ENCODE measurements at regions not wholly inside any gene's neighbourhood (a gene's known extent, or its start where the extent isn't known, plus 50 kb on each side); places are given as distances from the start of the nearest gene placed in this dataset.

DNA sequence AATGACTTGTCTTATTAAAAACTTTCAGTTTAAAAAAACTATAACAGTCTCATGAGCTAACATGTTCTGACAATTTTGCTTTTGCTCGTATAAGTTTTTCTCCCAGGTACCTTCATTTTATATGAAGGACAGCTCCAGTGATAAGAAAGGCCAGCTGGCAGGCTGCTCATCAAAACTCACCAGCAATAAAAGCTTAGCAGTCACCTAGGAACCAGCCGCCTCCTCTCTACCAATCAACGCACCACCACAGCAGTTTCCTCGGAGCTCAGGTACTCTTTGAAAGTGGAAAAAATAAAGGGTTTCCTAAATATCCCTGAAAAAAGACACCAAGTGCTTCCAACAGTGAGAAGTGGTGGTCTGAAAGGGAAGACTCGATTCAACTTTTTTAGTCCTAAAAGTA, 100.9 kb upstream of the CCDC150 start:
- DNase-seq: no peak

- DNase-seq: no peak
Measured at GRCh38 chr2:196544906-196545433, 94.5 kb upstream of the CCDC150 start.

- no peak for DNase-seq
Measured at GRCh38 chr2:196546151-196546919, 93.2 kb upstream of the CCDC150 start.

DNA sequence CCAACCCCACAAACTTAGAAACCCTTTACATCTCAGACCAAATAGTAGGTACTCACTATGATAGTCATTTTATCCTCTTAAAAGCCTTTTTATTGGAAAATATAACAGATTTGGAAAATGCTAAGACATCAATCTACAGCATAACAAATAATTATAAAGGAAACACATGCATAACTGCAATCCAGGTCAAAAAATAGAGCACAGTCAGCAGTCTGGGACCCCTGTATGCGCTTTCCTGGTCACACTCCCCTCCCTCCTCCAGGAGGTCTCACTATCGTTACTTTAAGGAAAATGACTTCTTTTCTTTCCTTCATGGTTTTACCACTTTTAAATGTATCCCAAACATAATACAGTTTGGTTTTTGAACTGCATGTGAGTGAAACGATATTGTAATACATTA, 90.5 kb upstream of the CCDC150 start:
- no peak for DNase-seq

DNA sequence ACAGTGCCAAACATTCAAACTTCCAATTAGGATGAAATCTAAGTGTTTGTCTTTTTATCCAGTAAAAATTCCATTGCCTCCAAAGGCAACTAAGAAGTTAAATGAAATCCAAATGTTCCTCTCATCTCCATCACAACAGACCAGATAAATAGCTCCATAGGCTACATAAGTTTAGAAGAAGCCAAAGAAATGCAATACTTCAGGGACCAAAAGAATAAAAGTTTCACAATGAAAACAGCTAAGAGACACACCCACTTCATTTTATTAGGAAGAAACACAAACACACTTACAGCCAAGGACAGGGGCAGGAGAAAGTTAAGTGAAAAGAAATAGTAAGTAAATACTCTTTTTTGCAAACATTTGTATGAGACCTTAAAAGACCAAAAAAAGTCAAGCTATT, 88.5 kb upstream of the CCDC150 start:
- no peak for DNase-seq

DNA sequence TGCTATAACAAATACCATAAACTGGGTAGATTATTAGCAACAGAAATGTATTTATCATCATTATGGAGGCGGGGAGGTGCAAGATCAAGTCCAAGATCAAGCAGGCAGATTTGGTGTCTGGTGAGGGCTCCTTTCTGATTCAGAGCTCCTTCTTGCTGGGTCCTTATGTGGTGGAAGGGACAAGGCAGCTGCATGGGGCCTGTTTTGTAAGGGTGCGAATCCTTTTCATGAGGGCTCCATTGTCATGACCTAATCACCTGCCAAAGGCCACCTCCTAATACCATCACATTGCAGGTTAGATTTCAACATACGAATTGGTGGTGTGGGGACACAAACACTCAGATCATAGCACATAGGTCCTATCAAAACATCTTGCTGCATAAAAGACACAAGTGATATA, 84.4 kb upstream of the CCDC150 start:
- no peak for DNase-seq

GRCh38 chr2:196555726-196556125, 83.8 kb upstream of the CCDC150 start:
- DNase-seq: no peak

DNA sequence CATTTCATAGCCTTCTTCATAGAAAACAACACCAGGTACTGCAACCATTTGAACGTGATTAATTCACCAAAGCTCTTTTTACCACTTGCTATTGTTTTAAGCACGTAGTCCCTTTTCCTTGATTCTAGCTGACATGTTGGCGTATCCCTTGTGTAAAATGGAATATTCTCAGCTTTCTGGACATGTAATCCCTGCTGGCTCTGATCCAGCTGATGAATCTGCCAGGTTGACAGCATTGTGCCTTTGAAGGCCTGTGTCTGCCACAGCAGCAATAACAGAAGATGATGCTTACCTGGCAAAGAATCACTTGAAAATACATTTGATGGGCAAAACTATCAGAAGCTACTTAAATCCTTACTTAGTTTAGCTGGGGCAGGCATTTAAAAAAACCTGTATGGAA, 81.0 kb upstream of the CCDC150 start:
- no peak for DNase-seq

GRCh38 chr2:196563876-196564275, 75.6 kb upstream of the CCDC150 start:
- no peak for DNase-seq

DNA sequence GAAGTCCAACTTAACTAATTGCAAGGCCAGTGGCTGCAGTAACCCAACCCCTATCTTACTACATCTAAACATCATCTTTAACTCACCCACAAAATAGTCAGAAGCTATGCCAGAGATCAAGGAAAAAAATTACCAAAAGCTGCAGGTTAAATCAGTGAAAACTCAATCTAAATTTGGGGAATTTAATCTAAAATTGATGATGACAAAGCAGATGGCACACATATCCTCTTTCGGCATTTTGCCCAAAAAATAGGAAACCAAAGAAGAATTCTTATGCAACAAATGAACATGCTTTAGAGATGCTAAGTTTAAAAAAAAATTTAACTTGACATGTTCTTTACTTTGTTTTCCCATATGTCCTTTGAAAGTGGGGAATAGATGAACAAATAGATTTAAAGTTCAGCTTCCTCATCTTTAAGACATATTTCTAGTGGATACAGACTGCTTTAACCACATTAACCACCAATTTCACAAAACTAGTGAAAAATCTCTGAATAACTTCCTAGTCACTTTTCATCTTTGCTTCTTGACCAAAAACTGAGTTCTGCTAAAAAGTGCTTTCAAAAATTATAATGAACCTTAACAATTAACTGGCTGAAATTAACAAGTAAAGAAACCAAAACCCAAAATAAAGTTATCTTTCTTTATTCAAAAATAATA, 74.3 kb upstream of the CCDC150 start:
- DNase-seq: no peak

GRCh38 chr2:196565982-196566381, 73.5 kb upstream of the CCDC150 start:
- DNase-seq: no peak

- peak; percentile 22 for DNase-seq
Measured at GRCh38 chr2:196566961-196567666, 72.4 kb upstream of the CCDC150 start.

- DNase-seq: no peak
Measured at GRCh38 chr2:196568506-196568905, 71.0 kb upstream of the CCDC150 start.

DNA sequence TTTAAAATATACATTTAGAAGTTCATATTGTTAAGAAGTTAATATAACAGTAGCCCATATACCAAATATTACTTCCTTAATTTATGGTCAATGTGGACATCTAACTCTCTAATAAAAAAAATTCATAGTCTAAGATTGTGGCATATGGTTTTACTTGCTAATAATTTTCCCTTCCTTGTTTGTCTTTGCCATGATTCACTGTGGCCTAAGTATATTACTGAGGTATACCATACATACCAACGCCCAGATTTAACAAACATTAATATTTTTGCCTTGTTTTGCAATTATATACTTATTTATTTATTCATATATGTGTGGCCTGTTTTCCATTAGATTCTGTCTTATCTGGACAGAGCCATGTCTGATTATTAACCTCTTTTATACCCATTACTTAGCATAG, 54.6 kb upstream of the CCDC150 start:
- no peak for DNase-seq

DNA sequence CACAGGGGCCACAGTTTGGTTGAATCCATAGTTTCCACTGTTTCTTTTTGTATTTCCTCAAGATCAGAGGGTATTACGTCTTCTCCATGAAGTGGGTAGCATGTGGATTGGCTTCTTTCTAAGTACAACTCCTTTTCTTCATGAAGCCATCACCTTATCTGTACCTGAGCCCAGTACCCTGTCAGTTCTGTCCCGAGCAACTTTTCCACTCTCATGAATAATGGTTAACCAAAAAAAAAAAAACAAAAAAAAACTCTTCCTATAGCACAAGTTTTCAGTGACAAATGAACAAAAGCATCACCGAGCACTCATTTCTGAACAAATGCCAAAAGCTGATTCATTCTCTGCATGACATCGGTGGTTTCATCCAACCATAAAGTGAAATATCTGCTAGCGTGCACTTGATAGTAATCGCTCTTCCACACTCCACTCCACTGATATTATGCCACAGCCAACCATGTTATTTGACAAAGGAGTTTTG, 53.0 kb upstream of the CCDC150 start:
- no peak for DNase-seq

- no peak for DNase-seq
Measured at GRCh38 chr2:196587056-196587455, 52.5 kb upstream of the CCDC150 start.

- no peak for DNase-seq
Measured at GRCh38 chr2:196587739-196588138, 51.8 kb upstream of the CCDC150 start.

GRCh38 chr2:196589419-196589818, 50.1 kb upstream of the CCDC150 start:
- no peak for DNase-seq

Data from NCI-H1105 treated with DMSO at 0.1 percent for 48 hours (cell line).